GM12892 (cell line): ENCODE measurements at regions not wholly inside any gene's neighbourhood (a gene's known extent, or its start where the extent isn't known, plus 50 kb on each side); places are given as distances from the start of the nearest gene placed in this dataset.

Source experiments
- POLR2A ChIP-seq: IDR thresholded peaks from 2 replicates; pipeline ENCODE4 v1.6.1; 2011; ENCODE audit warnings: low read depth, low read length, control low read depth
- POLR2AphosphoS5 ChIP-seq: IDR thresholded peaks from 2 replicates; pipeline ENCODE4 v1.6.1; 2011; ENCODE audit warnings: low read depth, low read length, control low read depth
- TAF1 ChIP-seq: IDR thresholded peaks from 2 replicates; pipeline ENCODE4 v1.6.1; 2011; ENCODE audit warnings: low read depth, mild to moderate bottlenecking, control low read depth, low read length, borderline replicate concordance

- no peak for TF ChIP-seq TAF1
- no peak for TF ChIP-seq POLR2AphosphoS5
- TF ChIP-seq POLR2A: no peak
These were observed 236.3 kb downstream of the SUCLA2 start for GRCh38 chr13:47764817-47765216.
